Testis (tissue), 2 donors: ENCODE measurements at regions not wholly inside any gene's neighbourhood (a gene's known extent, or its start where the extent isn't known, plus 50 kb on each side); places are given as distances from the start of the nearest gene placed in this dataset.

Experiments used
- DNase-seq: peaks from one replicate; pipeline ENCODE4 v3.0.0-alpha.2; 2019
- H3K27ac ChIP-seq, 2 donors: fragments of 200-600 bp; sonication (generic); one replicate each; pipeline ENCODE4 v1.5.1; 2019
- H3K27me3 ChIP-seq: fragments of 200-600 bp; sonication (generic); one replicate; pipeline ENCODE4 v1.5.1; 2019
- H3K36me3 ChIP-seq: fragments of 200-600 bp; sonication (generic); one replicate; pipeline ENCODE4 v1.5.1; 2017; ENCODE audit warnings: low read depth; ENCODE audit errors: missing control alignments
- H3K4me1 ChIP-seq: fragments of 200-600 bp; sonication (generic); one replicate; pipeline ENCODE4 v1.5.1; 2019
- H3K4me3 ChIP-seq, 2 donors: fragments of 200-600 bp; sonication (generic); one replicate each; pipeline ENCODE4 v1.5.1; 2017 to 2019
- H3K9me3 ChIP-seq: fragments of 200-600 bp; sonication (generic); one replicate; pipeline ENCODE4 v1.5.1; 2017
- POLR2A ChIP-seq: fragments of 450-650 bp; IDR thresholded peaks from one replicate; pipeline ENCODE4 v1.6.1; 2017; ENCODE audit warnings: antibody characterized with exemption, mild to moderate bottlenecking, moderate library complexity
- WGBS, 2 donors: methylation state at CpG; one replicate each; pipeline ENCODE4 v1.1.5; 2018; 5-methylcytosine and 5-hydroxymethylcytosine counted together
- intact Hi-C: fragments of 100-400 bp; cut with DNase I; formaldehyde crosslinking; loops from one replicate; pipeline ENCODE4 v1.15.1; 2023; ENCODE audit warnings: low total_unique reads
- TF ChIP-seq, protein P1 (sequence below), 3 experiments: fragments of 450-650 bp in 2 of 3; fragments of 200-600 bp in 1 of 3; sonication (generic) in 1 of 3; IDR thresholded peaks; one replicate each; pipeline ENCODE4 v1.5.1; 2016 to 2019; ENCODE audit warnings: antibody characterized with exemption in 3 of 3, mild to moderate bottlenecking in 2 of 3, moderate library complexity in 1 of 3

DNA sequence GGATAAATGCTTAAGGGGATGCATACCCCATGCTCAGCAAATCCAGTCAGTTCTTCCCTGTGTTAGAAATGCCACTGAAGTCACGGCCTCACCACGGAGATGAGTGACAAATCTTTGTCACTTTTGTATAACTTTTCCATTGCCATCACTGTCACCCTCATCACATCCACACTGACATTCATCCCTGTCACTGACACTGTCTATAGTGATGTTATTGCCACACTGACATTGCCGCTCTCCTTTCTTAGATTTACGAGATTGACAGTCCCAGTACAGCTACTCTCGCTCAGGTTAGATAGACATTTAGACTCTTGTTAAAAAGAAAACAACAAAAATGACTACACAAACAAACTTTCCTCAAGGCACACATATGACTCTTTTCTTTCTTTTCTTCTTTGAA is 910.7 kb upstream of the CNTN5 start:
- intact Hi-C loops, result no loop called here
- Histone ChIP-seq H3K27ac (no peak overlapping the region), H3K27me3 (no peaks in the 10 kb centered on the region), H3K36me3 (no peaks in the 10 kb centered on the region), H3K4me1 (no peaks in the 10 kb centered on the region), H3K4me3 (no peak overlapping the region), H3K9me3 (no peaks in the 10 kb centered on the region)
- no peak for DNase-seq
- TF ChIP-seq POLR2A, result no peak
- TF ChIP-seq, protein P1, sequence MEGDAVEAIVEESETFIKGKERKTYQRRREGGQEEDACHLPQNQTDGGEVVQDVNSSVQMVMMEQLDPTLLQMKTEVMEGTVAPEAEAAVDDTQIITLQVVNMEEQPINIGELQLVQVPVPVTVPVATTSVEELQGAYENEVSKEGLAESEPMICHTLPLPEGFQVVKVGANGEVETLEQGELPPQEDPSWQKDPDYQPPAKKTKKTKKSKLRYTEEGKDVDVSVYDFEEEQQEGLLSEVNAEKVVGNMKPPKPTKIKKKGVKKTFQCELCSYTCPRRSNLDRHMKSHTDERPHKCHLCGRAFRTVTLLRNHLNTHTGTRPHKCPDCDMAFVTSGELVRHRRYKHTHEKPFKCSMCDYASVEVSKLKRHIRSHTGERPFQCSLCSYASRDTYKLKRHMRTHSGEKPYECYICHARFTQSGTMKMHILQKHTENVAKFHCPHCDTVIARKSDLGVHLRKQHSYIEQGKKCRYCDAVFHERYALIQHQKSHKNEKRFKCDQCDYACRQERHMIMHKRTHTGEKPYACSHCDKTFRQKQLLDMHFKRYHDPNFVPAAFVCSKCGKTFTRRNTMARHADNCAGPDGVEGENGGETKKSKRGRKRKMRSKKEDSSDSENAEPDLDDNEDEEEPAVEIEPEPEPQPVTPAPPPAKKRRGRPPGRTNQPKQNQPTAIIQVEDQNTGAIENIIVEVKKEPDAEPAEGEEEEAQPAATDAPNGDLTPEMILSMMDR (IDR thresholded peaks at IDR 0.05), result no peak
- 91 to 95% methylated on average over 5 of the region's 5 CpGs for WGBS, 2 donors

DNA sequence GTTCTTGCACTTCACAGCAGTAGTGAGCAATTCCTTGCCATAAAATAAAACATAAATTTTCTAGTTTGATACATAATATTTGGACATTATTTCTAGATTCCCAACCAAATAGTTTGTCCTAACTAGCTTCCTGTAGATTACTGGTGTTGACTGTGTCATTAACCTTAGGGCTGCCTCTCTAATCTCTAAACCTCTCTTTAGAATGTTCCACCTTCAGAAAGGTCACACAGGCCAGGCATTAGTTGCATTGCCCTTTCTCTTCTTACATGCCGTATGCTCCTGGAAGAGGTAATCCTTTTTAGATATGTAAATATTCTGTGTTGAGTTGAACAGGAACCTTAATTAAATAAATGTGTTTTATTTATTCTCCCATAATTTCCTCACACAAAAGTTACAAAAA is 904.9 kb upstream of the CNTN5 start:
- Histone ChIP-seq H3K9me3 (no peaks in the 10 kb centered on the region), H3K27ac (no peak overlapping the region), H3K27me3 (no peaks in the 10 kb centered on the region), H3K36me3 (no peaks in the 10 kb centered on the region), H3K4me3 (no peak overlapping the region), H3K4me1 (no peaks in the 10 kb centered on the region)
- intact Hi-C loops, result no loop called here
- WGBS, 2 donors, result 67 to 70% methylated on average over 1 of the region's 1 CpG
- no peak for DNase-seq
- TF ChIP-seq, protein P1 (IDR thresholded peaks at IDR 0.05), result no peak
- TF ChIP-seq POLR2A, result no peak

DNA sequence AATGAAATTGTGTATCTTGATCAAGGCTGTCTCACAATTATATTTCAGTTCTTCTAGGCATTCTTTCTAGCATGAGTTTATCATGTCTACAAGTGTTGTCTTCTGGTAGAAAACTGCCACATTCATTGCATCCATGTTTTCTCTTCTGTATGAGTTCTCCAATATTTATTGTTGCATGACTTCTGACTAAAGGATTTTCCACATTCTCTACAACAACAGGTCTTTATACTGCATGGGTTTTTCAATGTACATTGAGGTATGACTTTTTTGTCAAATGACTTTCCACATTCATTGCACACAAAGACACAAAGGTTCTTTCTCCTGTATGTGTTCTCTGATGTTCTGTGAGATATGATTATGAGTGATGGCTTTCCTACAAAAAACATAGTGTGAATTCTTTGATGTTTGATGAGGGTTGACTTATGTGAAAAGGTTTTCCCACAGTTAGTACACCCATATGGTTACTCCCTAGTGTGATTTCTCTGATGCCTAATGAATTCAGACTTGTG is 890.6 kb upstream of the CNTN5 start:
- DNase-seq, result no peak
- Histone ChIP-seq H3K36me3 (no peaks in the 10 kb centered on the region), H3K4me3 (no peak overlapping the region), H3K4me1 (no peaks in the 10 kb centered on the region), H3K27ac (no peak overlapping the region), H3K27me3 (no peaks in the 10 kb centered on the region), H3K9me3 (no peaks in the 10 kb centered on the region)
- no peak for TF ChIP-seq POLR2A
- TF ChIP-seq, protein P1 (IDR thresholded peaks at IDR 0.05), result no peak
- intact Hi-C loops, result no loop called here

DNA sequence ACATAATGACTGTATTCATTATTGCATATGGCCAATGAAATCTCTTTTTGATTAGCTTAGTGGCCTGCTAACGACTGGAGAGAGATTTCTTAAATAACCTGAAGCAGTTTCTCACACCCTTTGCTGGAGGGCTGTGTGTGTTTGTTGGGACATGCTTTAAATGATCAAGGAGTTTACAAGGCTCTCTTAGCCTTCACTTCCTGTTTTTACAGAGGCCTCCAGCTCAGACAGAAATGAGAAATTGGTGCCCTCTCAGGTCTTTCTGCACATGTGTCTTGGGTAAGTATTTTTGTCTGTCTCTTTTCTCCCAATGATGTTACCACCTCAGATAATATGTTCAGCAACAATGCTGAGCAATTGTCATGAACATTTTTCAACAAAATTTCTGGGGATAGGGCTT is 884.4 kb upstream of the CNTN5 start:
- 42 to 55% methylated on average over 1 of the region's 1 CpG for WGBS, 2 donors
- H3K27me3 ChIP-seq, result no peaks in the 10 kb centered on the region
- no peaks in the 10 kb centered on the region for H3K9me3 ChIP-seq
- no peak for TF ChIP-seq POLR2A
- TF ChIP-seq, protein P1 (IDR thresholded peaks at IDR 0.05), result no peak
- no peak overlapping the region for H3K4me3 ChIP-seq
- no peaks in the 10 kb centered on the region for H3K36me3 ChIP-seq
- H3K27ac ChIP-seq, result no peak overlapping the region
- DNase-seq, result no peak
- H3K4me1 ChIP-seq, result no peaks in the 10 kb centered on the region
- intact Hi-C loops, result no loop called here

DNA sequence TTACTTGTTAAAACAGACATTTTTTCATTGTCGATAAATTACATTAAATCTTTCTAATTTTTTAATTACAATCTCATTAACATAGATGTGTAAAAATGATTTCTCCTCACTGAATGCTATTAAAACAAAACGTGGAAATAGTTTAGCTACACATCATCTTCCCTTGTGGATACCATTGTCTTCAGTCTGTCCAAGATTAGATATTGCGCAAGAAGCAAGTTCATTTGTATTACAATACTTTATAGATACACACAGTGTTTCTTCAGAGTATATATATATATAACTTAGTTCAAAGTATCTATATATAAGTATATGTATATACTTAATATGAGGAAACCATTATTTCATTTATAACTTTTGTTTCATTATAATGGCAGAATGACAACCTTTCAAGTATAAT is 883.3 kb upstream of the CNTN5 start:
- H3K9me3 ChIP-seq, result no peaks in the 10 kb centered on the region
- H3K4me1 ChIP-seq, result no peaks in the 10 kb centered on the region
- TF ChIP-seq POLR2A, result no peak
- TF ChIP-seq, protein P1 (IDR thresholded peaks at IDR 0.05), result no peak
- no peak overlapping the region for H3K4me3 ChIP-seq
- 78% methylated on average over 3 of the region's 3 CpGs for WGBS, 2 donors
- H3K27ac ChIP-seq, result no peak overlapping the region
- no peaks in the 10 kb centered on the region for H3K27me3 ChIP-seq
- no peaks in the 10 kb centered on the region for H3K36me3 ChIP-seq
- no peak for DNase-seq
- intact Hi-C loops, result no loop called here
